ENCODE measurements at regions not wholly inside any gene's neighbourhood (a gene's known extent, or its start where the extent isn't known, plus 50 kb on each side); places are given as distances from the start of the nearest gene placed in this dataset.

GRCh38 chr21:35968564-35968963, 91.8 kb downstream of the SETD4 start:
- no peak for TF ChIP-seq POLR2A (IDR thresholded peaks at IDR 0.05)
- no peak for TF ChIP-seq CTCF (IDR thresholded peaks at IDR 0.05)
